ENCODE measurements at regions not wholly inside any gene's neighbourhood (a gene's known extent, or its start where the extent isn't known, plus 50 kb on each side); places are given as distances from the start of the nearest gene placed in this dataset.
"Not testable (repeated sequence)": the region's sequence is repeated elsewhere in the genome, so short reads cannot be mapped to it uniquely, and the experiment has no call there.

- no peak for DNase-seq
These were observed 157.8 kb upstream of the NUDT4 start for GRCh38 chr12:93219947-93220346.

GRCh38 chr12:93221841-93222240 is 155.9 kb upstream of the NUDT4 start:
- no peak for DNase-seq

GRCh38 chr12:93223440-93224426 is 154.0 kb upstream of the NUDT4 start:
- no peak for DNase-seq

- DNase-seq: no peak
These were observed 152.6 kb upstream of the NUDT4 start for GRCh38 chr12:93225094-93225493.

- no peak for DNase-seq
These were observed 151.4 kb upstream of the NUDT4 start for GRCh38 chr12:93226361-93226760.

- DNase-seq: no peak
These were observed 148.0 kb upstream of the NUDT4 start for GRCh38 chr12:93229494-93230325.

- DNase-seq: no peak
These were observed 147.4 kb upstream of the NUDT4 start for GRCh38 chr12:93230326-93230720.

GRCh38 chr12:93231938-93232337 is 145.8 kb upstream of the NUDT4 start:
- DNase-seq: no peak

GRCh38 chr12:93234641-93235040 is 143.1 kb upstream of the NUDT4 start:
- DNase-seq: no peak

GRCh38 chr12:93235881-93236280 is 141.8 kb upstream of the NUDT4 start:
- no peak for DNase-seq

GRCh38 chr12:93237235-93237915 is 140.3 kb upstream of the NUDT4 start:
- DNase-seq: no peak

- not testable (repeated sequence) for DNase-seq
These were observed 139.0 kb upstream of the NUDT4 start for GRCh38 chr12:93238512-93239262.

GRCh38 chr12:93239789-93240188 is 137.9 kb upstream of the NUDT4 start:
- not testable (repeated sequence) for DNase-seq

GRCh38 chr12:93242154-93242972 is 135.4 kb upstream of the NUDT4 start:
- DNase-seq: no peak

GRCh38 chr12:93243382-93243688 is 134.4 kb upstream of the NUDT4 start:
- no peak for DNase-seq

- no peak for DNase-seq
These were observed 133.8 kb upstream of the NUDT4 start for GRCh38 chr12:93243689-93244513.

GRCh38 chr12:93244514-93245077 is 133.1 kb upstream of the NUDT4 start:
- no peak for DNase-seq

GRCh38 chr12:93245543-93245942 is 132.2 kb upstream of the NUDT4 start:
- peak in 1 of 2 experiments; percentile 8 for DNase-seq

- no peak for DNase-seq
These were observed 130.3 kb upstream of the NUDT4 start for GRCh38 chr12:93247313-93247991.

- DNase-seq: no peak
These were observed 125.5 kb upstream of the NUDT4 start for GRCh38 chr12:93252221-93252620.

Measured in stimulated activated CD4-positive, alpha-beta T cell treated with anti-CD3 and anti-CD28 coated beads, Interleukin-4, amount 100 ng/mL, for 4 hours (primary cell).